GM12878 (cell line): ENCODE measurements at regions not wholly inside any gene's neighbourhood (a gene's known extent, or its start where the extent isn't known, plus 50 kb on each side); places are given as distances from the start of the nearest gene placed in this dataset.
A peak's percentile ranks its signal among the peaks of the same experiment; 100 is the strongest.

Experiments
- ATAC-seq: fragments of 200-7000 bp; cut with Tn5 transposase; 3 replicates; pipeline ENCODE4 v1.9.1; 2020; ENCODE audit warnings: mild to moderate bottlenecking, moderate library complexity
- BruUV-seq: library from RNA; stranded (reverse); fragments of 400-500 nt; replicated peaks from 2 replicates; lab custom pipeline; 2021; lab: Mats Ljungman, UMichigan
- CTCF ChIA-PET: fragments of 300-600 bp; sonication (Branson Sonifier 250); formaldehyde crosslinking; extraction: SDS; loops from one replicate; lab custom pipeline; 2021; ENCODE audit warnings: inconsistent platforms; lab: Yijun Ruan, JAX
- POLR2A ChIA-PET: fragments of 350-600 bp; formaldehyde crosslinking; extraction: SDS; loops from one replicate; lab custom pipeline; 2021; ENCODE audit warnings: inconsistent platforms; lab: Charles Lee
- RAD21 ChIA-PET: fragments of 300-600 bp; sonication (Branson Sonifier 250); formaldehyde crosslinking; loops from one replicate; lab custom pipeline; 2023; ENCODE audit warnings: antibody characterized with exemption; ENCODE audit not compliant: unreplicated experiment; lab: Charles Lee
- SMC1A ChIA-PET: fragments of 300-600 bp; sonication (Branson Sonifier 250); formaldehyde crosslinking; loops from one replicate; lab custom pipeline; 2023; ENCODE audit not compliant: unreplicated experiment, uncharacterized antibody; lab: Charles Lee
- DNase-seq: peaks from one replicate; pipeline ENCODE4 v3.0.0-alpha.2; 2011; ENCODE audit warnings: low read depth, low spot score
- FAIRE-seq: peaks from 3 replicates; lab custom pipeline; 2011; peaks lifted over from hg19 to GRCh38; lab: Jason Lieb, UNC
- H2AFZ ChIP-seq: 2 replicates; pipeline ENCODE4 v1.6.0; 2011; ENCODE audit warnings: low read depth, low read length, control low read depth; ENCODE audit not compliant: control insufficient read depth
- H3K27ac ChIP-seq: 2 replicates; pipeline ENCODE4 v1.5.1; 2011; ENCODE audit warnings: control low read depth; ENCODE audit not compliant: control insufficient read depth, insufficient read depth
- H3K27me3 ChIP-seq, 2 experiments: replicated peaks in 1 of 2; 2 replicates each; pipeline versions ENCODE4 v1.6.0 to v1.6.1; 2011; ENCODE audit warnings: low read length in 1 of 2; ENCODE audit not compliant: control insufficient read depth in 2 of 2, insufficient read depth in 2 of 2
- H3K36me3 ChIP-seq, 2 experiments: 2 replicates each; pipeline ENCODE4 v1.5.1; 2011; ENCODE audit warnings: low read length in 1 of 2; ENCODE audit not compliant: control insufficient read depth in 2 of 2, insufficient read depth in 2 of 2
- H3K4me1 ChIP-seq: 2 replicates; pipeline ENCODE4 v1.6.1; 2011; ENCODE audit warnings: mild to moderate bottlenecking, low read length, moderate library complexity, mixed read lengths; ENCODE audit not compliant: control insufficient read depth, insufficient read depth
- H3K4me2 ChIP-seq: 2 replicates; pipeline ENCODE4 v1.6.0; 2011; ENCODE audit warnings: control low read depth; ENCODE audit not compliant: control insufficient read depth, insufficient read depth
- H3K4me3 ChIP-seq: fragments of 200-600 bp; sonication (generic); 2 replicates; pipeline ENCODE4 v1.5.1; 2016
- H3K79me2 ChIP-seq: 2 replicates; pipeline ENCODE4 v1.6.0; 2011; ENCODE audit warnings: low read length; ENCODE audit not compliant: control insufficient read depth, insufficient read depth
- H3K9ac ChIP-seq: 2 replicates; pipeline ENCODE4 v1.8.0; 2011; ENCODE audit warnings: low read length, control low read depth, mixed read lengths; ENCODE audit not compliant: control insufficient read depth, insufficient read depth
- H3K9me3 ChIP-seq: replicated peaks from 3 replicates; pipeline ENCODE4 v1.5.1; 2011; ENCODE audit warnings: mild to moderate bottlenecking, low read length; ENCODE audit not compliant: control insufficient read depth, insufficient read depth
- H4K20me1 ChIP-seq: 2 replicates; pipeline ENCODE4 v1.6.0; 2011; ENCODE audit not compliant: control insufficient read depth, insufficient read depth
- BRCA1 ChIP-seq: IDR thresholded peaks from 2 replicates; pipeline ENCODE4 v1.6.1; 2011; ENCODE audit warnings: low read depth, low read length, improper control_type of control experiment
- CTCF ChIP-seq, 3 experiments: IDR thresholded peaks in 2 of 3; conservative IDR thresholded peaks in 1 of 3; 2 replicates each; pipeline ENCODE4 v1.5.1; 2011; ENCODE audit warnings: low read depth in 3 of 3, low read length in 3 of 3, mild to moderate bottlenecking in 3 of 3, control low read depth in 2 of 3, moderate library complexity in 2 of 3, inconsistent platforms in 1 of 3, mixed read lengths in 1 of 3; ENCODE audit not compliant: control insufficient read depth in 2 of 3, insufficient read depth in 1 of 3; ENCODE audit errors: extremely low read depth in 1 of 3
- DPF2 ChIP-seq: fragments of 450-650 bp; IDR thresholded peaks from 2 replicates; pipeline ENCODE4 v1.6.1; 2017; ENCODE audit warnings: mild to moderate bottlenecking
- EED ChIP-seq: sonication (generic); IDR thresholded peaks from 2 replicates; pipeline ENCODE4 v1.6.1; 2016; ENCODE audit warnings: antibody characterized with exemption, low read depth
- MEF2A ChIP-seq: IDR thresholded peaks from 2 replicates; pipeline ENCODE4 v1.6.1; 2011; ENCODE audit warnings: low read depth, mild to moderate bottlenecking, low read length, moderate library complexity; ENCODE audit not compliant: insufficient read depth
- MTA2 ChIP-seq: fragments of 450-650 bp; IDR thresholded peaks from 2 replicates; pipeline ENCODE4 v1.6.1; 2016; ENCODE audit warnings: low read depth, mild to moderate bottlenecking, moderate library complexity
- NRF1 ChIP-seq: conservative IDR thresholded peaks from 2 replicates; pipeline ENCODE4 v1.6.1; 2011; ENCODE audit warnings: mild to moderate bottlenecking, low read depth, low read length, improper control_type of control experiment
- PML ChIP-seq: IDR thresholded peaks from 2 replicates; pipeline ENCODE4 v1.6.1; 2012; ENCODE audit warnings: low read length, inconsistent platforms
- POLR2AphosphoS2 ChIP-seq: IDR thresholded peaks from 2 replicates; pipeline ENCODE4 v1.6.1; 2011; ENCODE audit warnings: low read depth, mild to moderate bottlenecking, low read length, improper control_type of control experiment, moderate library complexity
- RAD21 ChIP-seq: IDR thresholded peaks from 2 replicates; pipeline ENCODE4 v1.6.1; 2011; ENCODE audit warnings: mild to moderate bottlenecking, low read depth, low read length, moderate library complexity; ENCODE audit not compliant: insufficient read depth
- SREBF1 ChIP-seq: IDR thresholded peaks from 2 replicates; pipeline ENCODE4 v1.6.1; 2012; ENCODE audit warnings: mild to moderate bottlenecking, low read length
- TCF3 ChIP-seq: IDR thresholded peaks from 2 replicates; pipeline ENCODE4 v1.6.1; 2012; ENCODE audit warnings: low read depth, mild to moderate bottlenecking, low read length, borderline replicate concordance; ENCODE audit not compliant: insufficient read depth
- YBX1 ChIP-seq: fragments of 450-650 bp; IDR thresholded peaks from 2 replicates; pipeline ENCODE4 v1.6.1; 2016; ENCODE audit warnings: antibody characterized with exemption
- ZNF384 ChIP-seq: IDR thresholded peaks from 2 replicates; pipeline ENCODE4 v1.6.1; 2012; ENCODE audit warnings: low read depth, mild to moderate bottlenecking, low read length, improper control_type of control experiment, borderline replicate concordance
- WGBS: methylation state at CpG from one replicate; pipeline ENCODE4 v1.1.6; 2016; ENCODE audit warnings: low lambda C conversion rate; ENCODE audit not compliant: insufficient replicate concordance, insufficient coverage; ENCODE audit errors: missing lambda C conversion rate; 5-methylcytosine and 5-hydroxymethylcytosine counted together
- in situ Hi-C: fragments of 300-500 bp; cut with MboI; formaldehyde crosslinking; loops from 9 replicates; pipeline ENCODE4 v1.14.3; 2018; ENCODE audit warnings: mixed read lengths
- intact Hi-C: fragments of 100-400 bp; cut with micrococcal nuclease; formaldehyde crosslinking; loops from one replicate; pipeline ENCODE4 v1.14.2; 2022; ENCODE audit not compliant: unreplicated experiment
- TF ChIP-seq, protein P1 (sequence below): IDR thresholded peaks from 2 replicates; pipeline ENCODE4 v1.6.1; 2012; ENCODE audit warnings: low read depth, low read length, improper control_type of control experiment
- TF ChIP-seq, protein P2 (sequence below): fragments of 450-650 bp; IDR thresholded peaks from 2 replicates; pipeline ENCODE4 v1.6.1; 2017; ENCODE audit warnings: mild to moderate bottlenecking, low read depth, inconsistent platforms; ENCODE audit not compliant: poor library complexity, severe bottlenecking
- TF ChIP-seq, protein P3 (sequence below): IDR thresholded peaks from 2 replicates; pipeline ENCODE4 v1.6.1; 2012; ENCODE audit warnings: low read length, inconsistent platforms

- in situ Hi-C loops (loop anchor here (10.0 kb wide), 2 partner anchors 1640 to 1710 kb away; a partner anchor contains a TSS), intact Hi-C loops (loop anchor here (10.0 kb wide), 1 partner anchor 300 kb away; no protein-coding TSS in a partner anchor)
- no peak for FAIRE-seq
- no peak for ATAC-seq
- TF ChIP-seq EED (no peak), PML (no peak), SREBF1 (no peak), DPF2 (no peak), CTCF (IDR thresholded peaks at IDR 0.05 in 2 of 3, conservative IDR thresholded peaks at IDR 0.05 in 1 of 3; ENCODE audit: control insufficient read depth in 2 of 3, extremely low read depth in 1 of 3, insufficient read depth in 1 of 3, low read depth in 3 of 3, low read length in 3 of 3) (no peak), POLR2AphosphoS2 (no peak), BRCA1 (no peak), RAD21 (no peak), YBX1 (no peak), MEF2A (no peak), ZNF384 (no peak), TCF3 (no peak), NRF1 (no peak), MTA2 (no peak)
- TF ChIP-seq, protein P1, sequence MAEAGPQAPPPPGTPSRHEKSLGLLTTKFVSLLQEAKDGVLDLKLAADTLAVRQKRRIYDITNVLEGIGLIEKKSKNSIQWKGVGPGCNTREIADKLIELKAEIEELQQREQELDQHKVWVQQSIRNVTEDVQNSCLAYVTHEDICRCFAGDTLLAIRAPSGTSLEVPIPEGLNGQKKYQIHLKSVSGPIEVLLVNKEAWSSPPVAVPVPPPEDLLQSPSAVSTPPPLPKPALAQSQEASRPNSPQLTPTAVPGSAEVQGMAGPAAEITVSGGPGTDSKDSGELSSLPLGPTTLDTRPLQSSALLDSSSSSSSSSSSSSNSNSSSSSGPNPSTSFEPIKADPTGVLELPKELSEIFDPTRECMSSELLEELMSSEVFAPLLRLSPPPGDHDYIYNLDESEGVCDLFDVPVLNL: no peak
- TF ChIP-seq, protein P2, sequence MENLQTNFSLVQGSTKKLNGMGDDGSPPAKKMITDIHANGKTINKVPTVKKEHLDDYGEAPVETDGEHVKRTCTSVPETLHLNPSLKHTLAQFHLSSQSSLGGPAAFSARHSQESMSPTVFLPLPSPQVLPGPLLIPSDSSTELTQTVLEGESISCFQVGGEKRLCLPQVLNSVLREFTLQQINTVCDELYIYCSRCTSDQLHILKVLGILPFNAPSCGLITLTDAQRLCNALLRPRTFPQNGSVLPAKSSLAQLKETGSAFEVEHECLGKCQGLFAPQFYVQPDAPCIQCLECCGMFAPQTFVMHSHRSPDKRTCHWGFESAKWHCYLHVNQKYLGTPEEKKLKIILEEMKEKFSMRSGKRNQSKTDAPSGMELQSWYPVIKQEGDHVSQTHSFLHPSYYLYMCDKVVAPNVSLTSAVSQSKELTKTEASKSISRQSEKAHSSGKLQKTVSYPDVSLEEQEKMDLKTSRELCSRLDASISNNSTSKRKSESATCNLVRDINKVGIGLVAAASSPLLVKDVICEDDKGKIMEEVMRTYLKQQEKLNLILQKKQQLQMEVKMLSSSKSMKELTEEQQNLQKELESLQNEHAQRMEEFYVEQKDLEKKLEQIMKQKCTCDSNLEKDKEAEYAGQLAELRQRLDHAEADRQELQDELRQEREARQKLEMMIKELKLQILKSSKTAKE: no peak
- TF ChIP-seq, protein P3, sequence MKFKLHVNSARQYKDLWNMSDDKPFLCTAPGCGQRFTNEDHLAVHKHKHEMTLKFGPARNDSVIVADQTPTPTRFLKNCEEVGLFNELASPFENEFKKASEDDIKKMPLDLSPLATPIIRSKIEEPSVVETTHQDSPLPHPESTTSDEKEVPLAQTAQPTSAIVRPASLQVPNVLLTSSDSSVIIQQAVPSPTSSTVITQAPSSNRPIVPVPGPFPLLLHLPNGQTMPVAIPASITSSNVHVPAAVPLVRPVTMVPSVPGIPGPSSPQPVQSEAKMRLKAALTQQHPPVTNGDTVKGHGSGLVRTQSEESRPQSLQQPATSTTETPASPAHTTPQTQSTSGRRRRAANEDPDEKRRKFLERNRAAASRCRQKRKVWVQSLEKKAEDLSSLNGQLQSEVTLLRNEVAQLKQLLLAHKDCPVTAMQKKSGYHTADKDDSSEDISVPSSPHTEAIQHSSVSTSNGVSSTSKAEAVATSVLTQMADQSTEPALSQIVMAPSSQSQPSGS: no peak
- ChIA-PET RAD21 (interaction anchor here (0.8 to 6.1 kb wide), 7 partner anchors 14 to 61 kb away, joined by 3 to 74 read pairs (median 5); a partner anchor contains a TSS), SMC1A (interaction anchor here (1.5 to 7.6 kb wide), 7 partner anchors 12 to 61 kb away, joined by 3 to 85 read pairs (median 8); a partner anchor contains a TSS), POLR2A (interaction anchor here (1.6 to 6.7 kb wide), 7 partner anchors 9 to 61 kb away, joined by 4 to 107 read pairs (median 65); a partner anchor contains a TSS), CTCF (interaction anchor here (0.6 to 1.7 kb wide), 4 partner anchors 16 to 61 kb away, joined by 3 to 6 read pairs (median 4); a partner anchor contains a TSS)
- Histone ChIP-seq H3K36me3 (no peaks in the 10 kb centered on the region), H2AFZ (no peak overlapping the region), H3K9me3 (no peaks in the 10 kb centered on the region), H3K4me1 (no peaks in the 10 kb centered on the region; the same call in 1 of the 2 replicates), H3K79me2 (peaks cover 38% of the 10 kb centered on the region), H3K9ac (peak overlapping the region; percentile 24), H3K4me2 (no peak overlapping the region; the same call in 1 of the 2 replicates), H3K27ac (peak overlapping the region; percentile 93), H3K27me3 (no peaks in the 10 kb centered on the region), H3K4me3 (no peak overlapping the region), H4K20me1 (no peaks in the 10 kb centered on the region)
- 97% methylated on average over 1 of the region's 1 CpG for WGBS
- no TSS peak for BruUV-seq
- no peak for DNase-seq
Observed at GRCh38 chr6:27834384-27834783, 77.8 kb downstream of the OR2B2 start.
